Activated T-cell treated with anti-CD3 and anti-CD28 coated beads, Interleukin-2, amount 50 U/mL, for 72 hours (primary cell): ENCODE measurements at regions not wholly inside any gene's neighbourhood (a gene's known extent, or its start where the extent isn't known, plus 50 kb on each side); places are given as distances from the start of the nearest gene placed in this dataset.

Experiments
- ATAC-seq, 2 donors: fragments of 150-1000 bp; cut with Tn5 transposase; replicated peaks in 1 of 2; 2 replicates each; pipeline ENCODE4 v1.10.0; 2021; ENCODE audit warnings: moderate library complexity in 2 of 2, mild to moderate bottlenecking in 1 of 2
- DNase-seq, 2 donors: peaks; one replicate each; pipeline ENCODE4 v3.0.0; 2021 to 2022; ENCODE audit warnings: mixed read lengths in 1 of 2
- H3K27ac Mint-ChIP-seq: one replicate; pipeline ENCODE4 v1.8.0; 2022; ENCODE audit warnings: mild to moderate bottlenecking, moderate library complexity, mixed read lengths
- H3K27me3 Mint-ChIP-seq: one replicate; pipeline ENCODE4 v1.8.0; 2022; ENCODE audit warnings: low read depth, mixed read lengths
- H3K36me3 Mint-ChIP-seq, 2 donors: one replicate each; pipeline ENCODE4 v1.8.0; 2022; ENCODE audit warnings: mixed read lengths in 2 of 2, mild to moderate bottlenecking in 1 of 2; ENCODE audit not compliant: insufficient read depth in 2 of 2
- H3K4me1 Mint-ChIP-seq: one replicate; pipeline ENCODE4 v1.8.0; 2022; ENCODE audit warnings: low read depth, mixed read lengths
- H3K4me3 Mint-ChIP-seq, 2 donors: one replicate each; pipeline ENCODE4 v1.8.0; 2022; ENCODE audit warnings: mild to moderate bottlenecking in 2 of 2, mixed read lengths in 2 of 2, moderate library complexity in 2 of 2
- H3K9me3 Mint-ChIP-seq, 2 donors: one replicate each; pipeline ENCODE4 v1.8.0; 2022; ENCODE audit warnings: mixed read lengths in 2 of 2

DNA sequence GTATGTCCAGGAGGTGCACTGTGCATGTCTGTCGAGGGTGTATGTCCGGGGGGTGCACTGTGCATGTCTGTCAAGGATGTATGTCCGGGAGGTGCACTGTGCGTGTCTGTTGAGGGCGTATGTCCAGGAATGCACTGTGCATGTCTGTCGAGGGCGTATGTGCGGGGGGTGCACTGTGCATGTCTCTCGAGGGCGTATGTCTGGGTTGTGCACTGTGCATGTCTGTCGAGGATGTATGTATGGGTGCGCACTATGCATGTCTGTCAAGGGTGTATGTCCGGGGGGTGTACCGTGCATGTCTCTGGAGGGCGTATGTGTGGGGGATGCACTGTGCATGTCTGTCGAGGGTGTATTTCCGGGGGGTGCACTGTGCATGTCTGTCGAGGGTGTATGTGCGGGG lies 249.3 kb upstream of the MYT1L start:
- Mint-ChIP-seq H3K36me3 (no peaks in the 10 kb centered on the region), H3K27me3 (no peaks in the 10 kb centered on the region), H3K4me1 (no peaks in the 10 kb centered on the region), H3K27ac (no peak overlapping the region), H3K9me3 (no peaks in the 10 kb centered on the region), H3K4me3 (no peak overlapping the region)
- DNase-seq (no peak), ATAC-seq (no peak)

DNA sequence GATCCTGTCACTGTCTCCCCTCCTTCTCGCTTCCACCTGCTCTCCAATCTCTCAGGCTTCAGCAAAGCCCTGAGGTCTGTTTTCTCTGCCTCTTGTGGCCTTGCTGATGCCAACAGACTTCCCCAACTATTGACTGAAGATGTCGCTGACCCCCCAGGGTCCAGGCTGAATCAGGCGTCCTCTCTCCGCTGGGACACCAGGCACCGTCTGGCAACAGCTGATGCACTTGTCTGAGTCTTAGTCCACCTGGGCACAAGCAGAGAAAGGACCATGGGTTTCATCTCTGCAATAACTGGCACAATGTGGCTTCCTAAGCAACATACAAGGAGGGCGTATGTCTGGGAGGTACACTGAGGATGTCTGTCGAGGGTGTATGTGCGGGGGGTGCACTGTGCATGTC lies 248.7 kb upstream of the MYT1L start:
- Mint-ChIP-seq H3K27me3 (no peaks in the 10 kb centered on the region), H3K4me1 (no peaks in the 10 kb centered on the region), H3K27ac (no peak overlapping the region), H3K4me3 (no peak overlapping the region), H3K36me3 (no peaks in the 10 kb centered on the region), H3K9me3 (no peaks in the 10 kb centered on the region)
- no peak for DNase-seq
- no peak for ATAC-seq

GRCh38 chr2:2577407-2577831 lies 246.3 kb upstream of the MYT1L start:
- Mint-ChIP-seq H3K36me3 (no peaks in the 10 kb centered on the region), H3K27ac (no peak overlapping the region), H3K4me1 (no peaks in the 10 kb centered on the region), H3K27me3 (no peaks in the 10 kb centered on the region), H3K4me3 (no peak overlapping the region), H3K9me3 (no peaks in the 10 kb centered on the region)
- DNase-seq (no peak), ATAC-seq (no peak)

DNA sequence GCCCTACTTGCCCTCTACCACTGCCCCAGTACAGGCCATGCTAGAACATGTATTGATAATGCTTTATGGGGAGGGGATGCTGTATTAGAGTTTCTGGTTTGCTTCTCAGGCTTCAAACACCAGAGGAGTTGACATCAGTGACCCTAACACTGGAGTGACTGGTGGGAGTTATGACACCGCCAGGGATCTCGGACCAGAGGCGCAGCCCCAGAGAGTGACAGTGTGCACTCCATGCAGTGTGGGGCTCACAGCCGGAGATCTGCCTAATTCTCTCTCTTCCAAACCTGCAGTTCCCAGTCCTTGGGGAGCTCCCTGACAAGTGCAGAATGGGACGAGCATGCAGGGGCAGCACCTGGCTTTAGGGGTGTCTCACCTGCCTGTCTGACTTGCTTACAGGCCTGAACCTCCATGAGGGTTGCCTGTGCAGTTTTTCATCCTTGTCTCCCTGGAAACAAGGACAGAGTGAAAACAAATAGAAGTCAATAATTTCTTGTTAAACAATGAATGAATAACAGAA lies 244.9 kb upstream of the MYT1L start:
- no peaks in the 10 kb centered on the region for H3K4me1 Mint-ChIP-seq
- no peaks in the 10 kb centered on the region for H3K36me3 Mint-ChIP-seq
- no peaks in the 10 kb centered on the region for H3K9me3 Mint-ChIP-seq
- DNase-seq, result no peak
- no peak for ATAC-seq
- H3K27ac Mint-ChIP-seq, result no peak overlapping the region
- no peaks in the 10 kb centered on the region for H3K27me3 Mint-ChIP-seq
- H3K4me3 Mint-ChIP-seq, result no peak overlapping the region

- H3K27me3 Mint-ChIP-seq, result no peaks in the 10 kb centered on the region
- DNase-seq (no peak), ATAC-seq (no peak)
- H3K27ac Mint-ChIP-seq, result no peak overlapping the region
- H3K9me3 Mint-ChIP-seq, result no peaks in the 10 kb centered on the region
- H3K4me1 Mint-ChIP-seq, result no peaks in the 10 kb centered on the region
- H3K36me3 Mint-ChIP-seq, result no peaks in the 10 kb centered on the region
- H3K4me3 Mint-ChIP-seq, result no peak overlapping the region
These were observed 244.1 kb upstream of the MYT1L start for GRCh38 chr2:2575181-2575577.

- Mint-ChIP-seq H3K27me3 (no peaks in the 10 kb centered on the region), H3K9me3 (no peaks in the 10 kb centered on the region), H3K27ac (no peak overlapping the region), H3K4me1 (no peaks in the 10 kb centered on the region), H3K4me3 (no peak overlapping the region), H3K36me3 (no peaks in the 10 kb centered on the region)
- DNase-seq (no peak), ATAC-seq (no peak)
These were observed 243.5 kb upstream of the MYT1L start for GRCh38 chr2:2574401-2575180.

GRCh38 chr2:2573658-2574293 lies 242.7 kb upstream of the MYT1L start:
- H3K27ac Mint-ChIP-seq, result no peak overlapping the region
- ATAC-seq (peak; percentile 23 to 50), DNase-seq (no peak)
- no peaks in the 10 kb centered on the region for H3K27me3 Mint-ChIP-seq
- no peak overlapping the region for H3K4me3 Mint-ChIP-seq
- H3K4me1 Mint-ChIP-seq, result no peaks in the 10 kb centered on the region
- H3K36me3 Mint-ChIP-seq, result no peaks in the 10 kb centered on the region
- no peaks in the 10 kb centered on the region for H3K9me3 Mint-ChIP-seq

- H3K27me3 Mint-ChIP-seq, result no peaks in the 10 kb centered on the region
- H3K36me3 Mint-ChIP-seq, result no peaks in the 10 kb centered on the region
- H3K4me3 Mint-ChIP-seq, result no peak overlapping the region
- H3K27ac Mint-ChIP-seq, result no peak overlapping the region
- no peaks in the 10 kb centered on the region for H3K4me1 Mint-ChIP-seq
- DNase-seq (no peak), ATAC-seq (no peak)
- H3K9me3 Mint-ChIP-seq, result no peaks in the 10 kb centered on the region
These were observed 242.1 kb upstream of the MYT1L start for GRCh38 chr2:2573205-2573604.

DNA sequence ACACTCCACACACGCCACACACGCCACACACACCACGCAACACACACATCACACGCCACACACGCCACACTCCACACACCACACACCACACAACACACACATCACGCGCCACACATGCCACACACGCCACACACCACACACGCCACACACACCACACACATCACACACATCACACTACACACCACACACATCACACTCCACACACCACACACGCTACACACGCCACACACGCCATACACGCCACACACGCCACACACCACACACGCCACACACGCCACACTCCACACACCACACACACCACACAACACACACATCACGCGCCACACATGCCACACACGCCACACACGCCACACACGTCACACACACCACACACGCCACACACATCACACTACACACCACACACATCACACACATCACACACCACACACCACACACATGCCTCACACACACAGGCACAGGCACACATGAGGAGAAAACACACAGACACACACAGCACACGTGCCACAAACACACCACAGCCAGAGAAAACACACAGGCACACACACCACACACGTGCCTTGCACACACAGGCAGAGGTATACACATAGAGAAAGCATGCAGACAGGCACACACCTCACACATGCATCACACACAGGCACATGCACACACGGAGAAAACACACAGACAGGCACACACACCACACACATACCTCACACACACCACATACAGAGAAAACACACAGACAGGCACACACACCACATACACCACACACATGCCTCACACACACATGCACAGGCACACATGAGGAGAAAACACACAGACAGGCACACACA lies 241.5 kb upstream of the MYT1L start:
- H3K9me3 Mint-ChIP-seq, result no peaks in the 10 kb centered on the region
- H3K4me3 Mint-ChIP-seq, result no peak overlapping the region
- DNase-seq (no peak), ATAC-seq (no peak)
- no peaks in the 10 kb centered on the region for H3K36me3 Mint-ChIP-seq
- H3K27me3 Mint-ChIP-seq, result no peaks in the 10 kb centered on the region
- no peak overlapping the region for H3K27ac Mint-ChIP-seq
- no peaks in the 10 kb centered on the region for H3K4me1 Mint-ChIP-seq

- ATAC-seq (no peak), DNase-seq (no peak)
- H3K27me3 Mint-ChIP-seq, result no peaks in the 10 kb centered on the region
- H3K4me3 Mint-ChIP-seq, result no peak overlapping the region
- no peak overlapping the region for H3K27ac Mint-ChIP-seq
- H3K36me3 Mint-ChIP-seq, result no peaks in the 10 kb centered on the region
- H3K9me3 Mint-ChIP-seq, result no peaks in the 10 kb centered on the region
- H3K4me1 Mint-ChIP-seq, result no peaks in the 10 kb centered on the region
These were observed 240.5 kb upstream of the MYT1L start for GRCh38 chr2:2571301-2572150.

GRCh38 chr2:2570871-2571270 lies 239.8 kb upstream of the MYT1L start:
- no peaks in the 10 kb centered on the region for H3K9me3 Mint-ChIP-seq
- no peaks in the 10 kb centered on the region for H3K36me3 Mint-ChIP-seq
- H3K27ac Mint-ChIP-seq, result no peak overlapping the region
- H3K27me3 Mint-ChIP-seq, result no peaks in the 10 kb centered on the region
- H3K4me3 Mint-ChIP-seq, result no peak overlapping the region
- ATAC-seq, result no peak
- H3K4me1 Mint-ChIP-seq, result no peaks in the 10 kb centered on the region
- DNase-seq, result no peak

GRCh38 chr2:2570360-2570759 lies 239.3 kb upstream of the MYT1L start:
- Mint-ChIP-seq H3K9me3 (no peaks in the 10 kb centered on the region), H3K27me3 (no peaks in the 10 kb centered on the region), H3K4me3 (no peak overlapping the region), H3K4me1 (no peaks in the 10 kb centered on the region), H3K27ac (no peak overlapping the region), H3K36me3 (no peaks in the 10 kb centered on the region)
- ATAC-seq, result no peak
- no peak for DNase-seq
